ENCODE measurements at regions not wholly inside any gene's neighbourhood (a gene's known extent, or its start where the extent isn't known, plus 50 kb on each side); places are given as distances from the start of the nearest gene placed in this dataset.

GRCh38 chr5:173758676-173759075 lies 129.5 kb upstream of the CPEB4 start:
- TF ChIP-seq CTCF (IDR thresholded peaks at IDR 0.05; ENCODE audit: low read depth, low read length) (no peak), EZH2phosphoT487 (IDR thresholded peaks at IDR 0.05; ENCODE audit: low read depth) (no peak)
